ENCODE measurements at regions not wholly inside any gene's neighbourhood (a gene's known extent, or its start where the extent isn't known, plus 50 kb on each side); places are given as distances from the start of the nearest gene placed in this dataset.
A peak's percentile ranks its signal among the peaks of the same experiment; 100 is the strongest.

DNA sequence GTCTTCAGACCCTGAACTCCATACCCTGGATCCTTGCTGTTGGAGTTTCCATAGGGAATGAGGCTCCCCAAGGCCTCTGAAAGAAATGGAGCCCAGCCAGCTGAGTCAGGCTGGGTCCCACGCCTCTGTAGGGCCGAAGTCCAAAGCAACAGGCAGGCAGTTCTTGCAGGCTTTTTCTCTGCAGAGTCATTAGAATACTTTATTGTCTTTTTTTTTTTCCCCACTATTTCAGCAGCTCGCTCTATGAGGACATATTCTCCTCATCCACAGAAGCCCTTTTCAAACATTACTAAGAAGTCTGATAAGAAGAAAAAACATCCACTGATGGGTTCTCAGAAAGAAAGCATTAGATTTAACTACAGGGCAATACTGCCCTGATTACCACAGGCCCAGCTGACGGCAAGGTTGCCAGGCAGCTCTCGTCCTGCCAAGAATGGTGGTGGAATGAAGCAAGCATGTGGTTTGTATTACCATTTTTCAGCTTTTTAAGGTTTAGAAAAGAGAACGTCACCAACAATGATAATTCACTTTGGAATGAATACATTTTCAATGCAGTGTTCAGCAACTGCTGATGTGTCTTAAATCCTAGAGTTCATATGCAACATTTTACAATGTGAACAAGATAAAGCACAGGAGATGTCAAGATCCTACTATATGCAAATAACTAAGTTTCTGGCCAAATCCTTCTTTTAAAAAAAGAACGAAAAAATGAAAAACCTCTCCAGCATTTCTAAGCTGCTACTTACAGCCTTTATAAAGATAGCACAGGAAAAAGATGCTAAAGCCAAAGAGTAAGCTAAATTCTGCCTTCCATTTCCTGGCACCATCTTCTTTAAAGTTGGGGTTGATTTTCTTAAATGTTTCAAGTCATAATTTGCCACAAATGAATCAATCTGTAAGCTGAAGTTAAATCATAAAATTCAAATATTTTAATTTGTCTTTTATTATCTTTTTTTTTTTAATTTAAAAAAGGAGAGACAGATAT, 223.6 kb upstream of the CITED2 start:
- DNase-seq (ENCODE audit: low spot score in 2 of 2) = peak in 1 of 2 donors; percentile 81
- TF ChIP-seq POLR2AphosphoS5 (IDR thresholded peaks at IDR 0.05) = peak in 1 of 3 donors; percentile 48
- TF ChIP-seq, protein P1, sequence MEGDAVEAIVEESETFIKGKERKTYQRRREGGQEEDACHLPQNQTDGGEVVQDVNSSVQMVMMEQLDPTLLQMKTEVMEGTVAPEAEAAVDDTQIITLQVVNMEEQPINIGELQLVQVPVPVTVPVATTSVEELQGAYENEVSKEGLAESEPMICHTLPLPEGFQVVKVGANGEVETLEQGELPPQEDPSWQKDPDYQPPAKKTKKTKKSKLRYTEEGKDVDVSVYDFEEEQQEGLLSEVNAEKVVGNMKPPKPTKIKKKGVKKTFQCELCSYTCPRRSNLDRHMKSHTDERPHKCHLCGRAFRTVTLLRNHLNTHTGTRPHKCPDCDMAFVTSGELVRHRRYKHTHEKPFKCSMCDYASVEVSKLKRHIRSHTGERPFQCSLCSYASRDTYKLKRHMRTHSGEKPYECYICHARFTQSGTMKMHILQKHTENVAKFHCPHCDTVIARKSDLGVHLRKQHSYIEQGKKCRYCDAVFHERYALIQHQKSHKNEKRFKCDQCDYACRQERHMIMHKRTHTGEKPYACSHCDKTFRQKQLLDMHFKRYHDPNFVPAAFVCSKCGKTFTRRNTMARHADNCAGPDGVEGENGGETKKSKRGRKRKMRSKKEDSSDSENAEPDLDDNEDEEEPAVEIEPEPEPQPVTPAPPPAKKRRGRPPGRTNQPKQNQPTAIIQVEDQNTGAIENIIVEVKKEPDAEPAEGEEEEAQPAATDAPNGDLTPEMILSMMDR (IDR thresholded peaks at IDR 0.05) = no peak
- 26% methylated on average over 7 of the region's 7 CpGs for WGBS
- peak overlapping the region; percentile 63 for H3K27ac ChIP-seq
- no peaks in the 10 kb centered on the region for H3K36me3 ChIP-seq
- H3K4me1 ChIP-seq = peaks cover 29% of the 10 kb centered on the region
- H3K9me3 ChIP-seq = no peaks in the 10 kb centered on the region
- H3K4me3 ChIP-seq = no peak overlapping the region
- no peaks in the 10 kb centered on the region for H3K27me3 ChIP-seq

DNA sequence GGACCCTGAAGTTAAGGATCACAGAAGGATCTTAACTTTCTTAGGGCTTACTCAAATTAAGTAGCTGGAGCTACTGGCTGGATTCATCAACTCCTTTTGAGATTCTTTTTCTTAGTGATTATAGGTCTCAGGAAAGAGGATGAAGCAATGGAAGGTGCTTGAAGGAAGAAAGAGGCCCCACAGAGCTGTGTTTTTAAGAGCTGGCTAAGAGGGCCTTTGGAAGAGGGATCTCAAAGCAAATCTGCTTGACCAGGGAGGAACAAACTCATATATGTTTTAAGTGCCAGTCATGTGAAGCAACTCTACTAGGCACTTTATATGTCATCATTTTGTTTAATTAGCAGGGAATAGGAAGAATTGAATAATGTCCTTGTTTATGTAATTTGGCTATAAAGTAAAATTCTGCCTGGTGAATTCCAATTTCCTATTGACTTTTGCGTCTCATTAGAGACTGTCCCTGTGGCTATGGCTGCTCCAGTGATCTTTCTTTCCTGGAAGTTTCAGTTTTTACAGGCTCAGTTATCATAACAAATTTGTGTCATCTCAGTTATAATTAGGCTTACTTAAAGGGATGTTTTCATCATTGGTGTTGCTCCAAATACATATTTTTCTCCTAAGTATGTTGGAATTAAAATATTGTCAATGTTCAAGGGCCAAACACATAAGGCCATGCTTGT, 222.8 kb upstream of the CITED2 start:
- WGBS = 34% methylated on average over 1 of the region's 1 CpG
- no peak for DNase-seq (ENCODE audit: low spot score in 2 of 2)
- Histone ChIP-seq H3K36me3 (no peaks in the 10 kb centered on the region), H3K9me3 (no peaks in the 10 kb centered on the region), H3K4me3 (no peak overlapping the region), H3K27me3 (no peaks in the 10 kb centered on the region), H3K4me1 (peaks cover 29% of the 10 kb centered on the region), H3K27ac (peak overlapping the region; percentile 63)
- TF ChIP-seq, protein P1 (IDR thresholded peaks at IDR 0.05) = no peak
- TF ChIP-seq POLR2A (IDR thresholded peaks at IDR 0.05) (no peak), POLR2AphosphoS5 (IDR thresholded peaks at IDR 0.05) (no peak), EP300 (IDR thresholded peaks at IDR 0.05) (no peak)

DNA sequence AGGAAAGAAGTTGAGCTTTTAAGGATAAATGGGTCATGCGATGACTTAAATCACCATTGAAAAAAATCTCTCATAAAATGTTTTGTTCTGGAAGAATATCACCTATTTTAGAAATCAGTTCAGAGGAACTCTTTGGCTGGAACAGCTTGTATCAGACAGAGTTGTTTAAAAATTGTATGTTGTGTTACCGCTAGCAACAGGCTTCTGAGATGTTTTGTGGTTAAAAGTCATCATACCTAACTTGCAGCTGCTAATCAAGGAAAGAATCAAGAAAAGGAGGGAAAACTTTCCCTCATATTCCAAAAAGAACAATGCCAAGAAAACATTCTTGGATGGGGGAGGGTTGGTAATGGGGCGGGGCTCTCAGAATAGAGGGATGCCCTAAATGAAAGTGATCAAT, 220.7 kb upstream of the CITED2 start:
- no peak overlapping the region for H3K27ac ChIP-seq
- 70% methylated on average over 3 of the region's 3 CpGs for WGBS
- no peak for DNase-seq (ENCODE audit: low spot score in 2 of 2)

DNA sequence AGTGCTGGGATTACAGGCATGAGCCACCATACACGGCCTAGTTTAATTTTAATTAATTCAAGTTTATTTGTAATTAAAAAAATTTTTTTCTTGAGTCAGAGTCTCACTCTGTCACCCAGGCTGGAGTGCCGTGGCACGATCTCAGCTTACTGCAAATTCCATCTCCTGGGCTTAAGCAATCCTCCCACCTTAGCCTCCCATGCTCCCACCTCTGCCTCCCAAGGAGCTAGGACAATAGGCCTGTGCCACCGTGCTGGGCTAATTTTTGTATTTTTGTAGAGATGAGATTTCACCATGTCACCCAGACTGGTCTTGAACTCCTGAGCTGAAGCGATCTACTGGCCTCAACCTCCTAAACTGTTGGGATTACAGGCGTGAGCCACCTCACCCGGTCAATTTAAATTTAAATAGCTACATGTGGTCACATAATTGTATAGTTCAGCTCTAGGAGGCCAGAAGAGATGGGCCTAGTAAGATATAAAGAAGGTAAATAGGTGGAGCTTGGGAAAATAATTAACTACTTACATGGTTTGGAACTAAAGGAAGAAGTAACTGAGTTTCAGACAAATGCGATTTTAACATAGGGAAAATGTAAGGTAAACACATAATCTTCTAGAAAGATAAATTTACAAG, 220.0 kb upstream of the CITED2 start:
- Histone ChIP-seq H3K27me3 (no peaks in the 10 kb centered on the region), H3K36me3 (no peaks in the 10 kb centered on the region), H3K9me3 (no peaks in the 10 kb centered on the region), H3K4me1 (peaks cover 29% of the 10 kb centered on the region), H3K27ac (no peak overlapping the region), H3K4me3 (no peak overlapping the region)
- no peak for DNase-seq (ENCODE audit: low spot score in 2 of 2)
- TF ChIP-seq POLR2AphosphoS5 (IDR thresholded peaks at IDR 0.05) (no peak), POLR2A (IDR thresholded peaks at IDR 0.05) (no peak), EP300 (IDR thresholded peaks at IDR 0.05) (no peak)
- TF ChIP-seq, protein P1 (IDR thresholded peaks at IDR 0.05) = no peak
- WGBS = 81% methylated on average over 8 of the region's 8 CpGs

More for the DNA sequence above, 220.7 kb upstream of the CITED2 start:
- Histone ChIP-seq H3K36me3 (no peaks in the 10 kb centered on the region), H3K9me3 (no peaks in the 10 kb centered on the region), H3K27me3 (no peaks in the 10 kb centered on the region), H3K4me3 (no peak overlapping the region), H3K4me1 (peaks cover 29% of the 10 kb centered on the region)
- TF ChIP-seq, protein P1 (IDR thresholded peaks at IDR 0.05) = no peak
- no peak for TF ChIP-seq EP300 (IDR thresholded peaks at IDR 0.05)
- no peak for TF ChIP-seq POLR2AphosphoS5 (IDR thresholded peaks at IDR 0.05)
- no peak for TF ChIP-seq POLR2A (IDR thresholded peaks at IDR 0.05)
